GM23338 (cell line): ENCODE measurements at regions not wholly inside any gene's neighbourhood (a gene's known extent, or its start where the extent isn't known, plus 50 kb on each side); places are given as distances from the start of the nearest gene placed in this dataset.

Experiments used
- CTCF ChIP-seq, 2 experiments: fragments of 200-600 bp in 1 of 2; sonication (generic) in 1 of 2; conservative IDR thresholded peaks; 2 replicates each; pipeline versions ENCODE4 v1.5.1 to v1.6.1; 2016 to 2017; ENCODE audit warnings: antibody characterized with exemption in 2 of 2, low read depth in 2 of 2, mild to moderate bottlenecking in 2 of 2, moderate library complexity in 1 of 2
- POLR2AphosphoS5 ChIP-seq: IDR thresholded peaks from 2 replicates; pipeline ENCODE4 v1.6.1; 2016; ENCODE audit warnings: antibody characterized with exemption, low read depth

DNA sequence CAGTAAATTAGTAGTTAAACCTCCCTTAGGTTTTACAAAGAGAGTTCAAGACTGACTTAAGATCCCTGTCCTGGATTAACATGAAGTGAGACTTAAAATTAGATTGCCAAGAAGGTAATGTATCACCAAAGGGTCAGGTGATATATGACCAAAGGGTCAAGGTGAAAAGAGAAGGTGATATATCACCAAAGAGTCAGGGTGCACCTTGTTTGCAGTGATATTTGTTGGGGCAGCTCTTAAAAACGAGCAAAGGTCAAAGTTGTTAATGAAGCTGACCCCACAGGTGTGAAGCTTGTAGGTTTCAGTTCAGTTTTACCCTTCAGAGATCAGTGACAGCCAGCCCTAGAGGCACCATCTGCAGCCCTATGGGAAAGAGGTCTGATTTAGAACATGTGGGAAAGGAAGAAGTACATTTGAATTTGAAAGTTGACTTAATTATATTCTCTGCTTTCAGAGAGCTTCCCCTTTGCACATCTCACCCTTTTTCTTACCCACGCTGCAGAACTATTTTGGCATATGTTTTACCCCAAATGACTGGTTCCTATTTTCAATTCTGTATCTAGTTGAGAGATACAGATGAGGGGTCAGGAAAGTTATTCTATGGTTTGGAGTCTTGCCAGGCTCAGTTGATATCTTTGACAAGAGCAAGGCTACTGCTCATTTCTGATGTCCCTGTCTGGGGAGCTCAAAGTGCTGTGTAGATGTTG, 170.8 kb downstream of the S1PR1 start:
- TF ChIP-seq CTCF (conservative IDR thresholded peaks at IDR 0.05; ENCODE audit: low read depth in 2 of 2) (no peak), POLR2AphosphoS5 (no peak)
